Panc1 (cell line): ENCODE measurements at regions not wholly inside any gene's neighbourhood (a gene's known extent, or its start where the extent isn't known, plus 50 kb on each side); places are given as distances from the start of the nearest gene placed in this dataset.

Experiments used
- ATAC-seq: fragments of 200-7000 bp; cut with Tn5 transposase; 2 replicates; pipeline ENCODE4 v1.9.1; 2020; ENCODE audit warnings: mild to moderate bottlenecking, moderate library complexity
- BruUV-seq: library from RNA; stranded (reverse); fragments of 400-500 nt; replicated peaks from 2 replicates; lab custom pipeline; 2021; lab: Mats Ljungman, UMichigan
- CTCF ChIA-PET: fragments of 300-600 bp; sonication (Branson Sonifier 250); formaldehyde crosslinking; loops from one replicate; lab custom pipeline; 2022; ENCODE audit warnings: antibody characterized with exemption; lab: Charles Lee
- POLR2A ChIA-PET: fragments of 300-600 bp; sonication (Branson Sonifier 250); formaldehyde crosslinking; loops from one replicate; lab custom pipeline; 2022; ENCODE audit warnings: antibody characterized with exemption; lab: Charles Lee
- DNase-seq: peaks from one replicate; pipeline ENCODE4 v3.0.0-alpha.2; 2010; ENCODE audit warnings: low read depth, low spot score
- H3K27ac ChIP-seq: 2 replicates; pipeline ENCODE4 v1.5.1; 2011; ENCODE audit warnings: mild to moderate bottlenecking, low read length, inconsistent platforms
- H3K27me3 ChIP-seq: fragments of 200-500 bp; sonication (Bioruptor generic); 2 replicates; pipeline ENCODE4 v1.6.0; 2014; ENCODE audit warnings: low read length, inconsistent platforms; ENCODE audit not compliant: control insufficient read depth, insufficient read depth
- H3K36me3 ChIP-seq: fragments of 200-500 bp; sonication (Bioruptor generic); 2 replicates; pipeline ENCODE4 v1.5.1; 2014; ENCODE audit warnings: inconsistent platforms, mild to moderate bottlenecking, low read length, moderate library complexity; ENCODE audit not compliant: control insufficient read depth, insufficient read depth
- H3K4me1 ChIP-seq: 2 replicates; pipeline ENCODE4 v1.5.1; 2011; ENCODE audit warnings: inconsistent platforms, mild to moderate bottlenecking, low read length, moderate library complexity; ENCODE audit not compliant: control insufficient read depth, insufficient read depth
- H3K4me3 ChIP-seq, 2 experiments: 2 replicates each; pipeline ENCODE4 v1.5.1; 2011 to 2012; ENCODE audit warnings: low read depth in 2 of 2, low read length in 2 of 2, mild to moderate bottlenecking in 2 of 2, inconsistent platforms in 1 of 2, moderate library complexity in 1 of 2
- H3K9me3 ChIP-seq: fragments of 200-500 bp; sonication (Bioruptor generic); 2 replicates; pipeline ENCODE4 v1.5.1; 2014; ENCODE audit warnings: low read depth, mild to moderate bottlenecking, inconsistent platforms, low read length, moderate library complexity; ENCODE audit not compliant: control insufficient read depth, insufficient read depth
- CTCF ChIP-seq: fragments of 450-650 bp; IDR thresholded peaks from 2 replicates; pipeline ENCODE4 v1.5.1; 2017; ENCODE audit warnings: mild to moderate bottlenecking
- POLR2AphosphoS5 ChIP-seq: IDR thresholded peaks from 2 replicates; pipeline ENCODE4 v1.6.1; 2012; ENCODE audit warnings: mild to moderate bottlenecking, low read depth, low read length, moderate library complexity
- REST ChIP-seq, 2 experiments: IDR thresholded peaks; 2 replicates each; pipeline ENCODE4 v1.6.1; 2011 to 2012; ENCODE audit warnings: low read depth in 2 of 2, control low read depth in 1 of 2, low read length in 1 of 2, mild to moderate bottlenecking in 1 of 2, moderate library complexity in 1 of 2; ENCODE audit not compliant: insufficient read depth in 1 of 2
- SIN3A ChIP-seq: IDR thresholded peaks from 2 replicates; pipeline ENCODE4 v1.6.1; 2012; ENCODE audit warnings: low read depth, mild to moderate bottlenecking, low read length, moderate library complexity, borderline replicate concordance; ENCODE audit not compliant: insufficient read depth
- TCF7L2 ChIP-seq: IDR thresholded peaks from 2 replicates; pipeline ENCODE4 v1.6.1; 2011; ENCODE audit warnings: mild to moderate bottlenecking, low read depth, low read length, inconsistent platforms
- in situ Hi-C: cut with HindIII; loops from 2 replicates; pipeline ENCODE4 v1.10.0; 2016; ENCODE audit warnings: low sequenced_read_pairs, low pct_unique_long_range_greater_than_20kb
- intact Hi-C: fragments of 100-400 bp; cut with micrococcal nuclease; formaldehyde crosslinking; loops from one replicate; pipeline ENCODE4 v1.10.0; 2022; ENCODE audit not compliant: unreplicated experiment

- Histone ChIP-seq H3K4me3 (no peak overlapping the region), H3K9me3 (no peaks in the 10 kb centered on the region), H3K4me1 (no peaks in the 10 kb centered on the region), H3K27ac (no peak overlapping the region), H3K27me3 (no peaks in the 10 kb centered on the region), H3K36me3 (no peaks in the 10 kb centered on the region)
- POLR2A ChIA-PET, result no interaction called here
- TF ChIP-seq POLR2AphosphoS5 (no peak), TCF7L2 (no peak), CTCF (no peak), REST (IDR thresholded peaks at IDR 0.05; ENCODE audit: insufficient read depth in 1 of 2, low read depth in 2 of 2, low read length in 1 of 2) (no peak), SIN3A (no peak)
- intact Hi-C loops (no loop called here), in situ Hi-C loops (no loop called here)
- DNase-seq (no peak), ATAC-seq (no peak)
- CTCF ChIA-PET, result no interaction called here
- BruUV-seq, result no TSS peak
These were observed 658.4 kb downstream of the EFNA5 start for GRCh38 chr5:107012371-107012770.

- CTCF ChIA-PET, result no interaction called here
- Histone ChIP-seq H3K36me3 (no peaks in the 10 kb centered on the region), H3K9me3 (no peaks in the 10 kb centered on the region), H3K27me3 (no peaks in the 10 kb centered on the region), H3K27ac (no peak overlapping the region), H3K4me3 (no peak overlapping the region), H3K4me1 (no peaks in the 10 kb centered on the region)
- TF ChIP-seq CTCF (no peak), REST (IDR thresholded peaks at IDR 0.05; ENCODE audit: insufficient read depth in 1 of 2, low read depth in 2 of 2, low read length in 1 of 2) (no peak), POLR2AphosphoS5 (no peak), TCF7L2 (no peak), SIN3A (no peak)
- in situ Hi-C loops, result no loop called here
- intact Hi-C loops, result no loop called here
- BruUV-seq, result no TSS peak
- POLR2A ChIA-PET, result no interaction called here
- DNase-seq (no peak), ATAC-seq (no peak)
These were observed 659.1 kb downstream of the EFNA5 start for GRCh38 chr5:107011605-107012004.
